Activated T-cell treated with anti-CD3 and anti-CD28 coated beads, Interleukin-2, amount 50 U/mL, for 24 hours (primary cell): ENCODE measurements at regions not wholly inside any gene's neighbourhood (a gene's known extent, or its start where the extent isn't known, plus 50 kb on each side); places are given as distances from the start of the nearest gene placed in this dataset.

Experiments
- DNase-seq: peaks from one replicate; pipeline ENCODE4 v3.0.0-alpha.2; 2020
- H3K27ac Mint-ChIP-seq: 2 replicates; pipeline ENCODE4 v1.8.0; 2020; ENCODE audit warnings: mild to moderate bottlenecking, mixed read lengths
- H3K27me3 Mint-ChIP-seq: 2 replicates; pipeline ENCODE4 v1.8.0; 2020; ENCODE audit warnings: mixed read lengths
- H3K36me3 Mint-ChIP-seq: 2 replicates; pipeline ENCODE4 v1.8.0; 2020; ENCODE audit warnings: low read depth, mixed read lengths
- H3K4me1 Mint-ChIP-seq: 2 replicates; pipeline ENCODE4 v1.8.0; 2020; ENCODE audit warnings: low read depth, mixed read lengths
- H3K4me3 Mint-ChIP-seq: 2 replicates; pipeline ENCODE4 v1.8.0; 2020; ENCODE audit warnings: mild to moderate bottlenecking, moderate library complexity, mixed read lengths
- H3K9me3 Mint-ChIP-seq: 2 replicates; pipeline ENCODE4 v1.8.0; 2020; ENCODE audit warnings: mixed read lengths

DNA sequence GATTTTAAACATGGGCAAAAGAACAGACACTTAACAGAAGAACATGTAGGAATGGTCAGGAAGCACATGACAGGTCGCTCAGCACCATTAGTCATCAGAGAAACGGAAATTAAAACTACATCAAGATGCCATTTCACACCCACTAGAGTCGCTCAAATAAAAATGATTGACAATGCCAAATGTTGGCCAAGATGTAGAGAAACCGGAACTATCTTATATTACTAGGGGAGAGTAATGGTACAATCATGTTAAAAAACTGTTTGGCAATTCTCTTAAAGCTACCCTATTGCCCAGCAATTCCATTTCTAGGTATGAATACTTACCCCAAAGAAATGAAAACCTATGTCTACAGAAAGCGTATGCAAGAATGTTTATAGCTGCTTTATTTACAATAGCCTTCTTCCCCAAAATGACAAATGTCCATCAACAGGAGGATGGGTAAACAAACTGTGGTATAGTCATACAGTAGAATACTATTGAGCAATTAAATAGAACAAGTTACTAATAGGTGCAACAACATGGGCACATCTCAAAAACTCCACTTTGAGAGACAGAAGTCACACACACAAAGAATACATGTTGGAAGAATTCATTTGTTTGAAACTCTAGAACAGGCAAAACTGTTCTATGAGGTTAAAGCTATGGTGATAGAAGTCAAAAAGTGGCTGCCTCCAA lies 92.8 kb downstream of the ETS2 start:
- Mint-ChIP-seq H3K36me3 (no peaks in the 10 kb centered on the region), H3K4me3 (no peak overlapping the region), H3K27ac (no peak overlapping the region)

DNA sequence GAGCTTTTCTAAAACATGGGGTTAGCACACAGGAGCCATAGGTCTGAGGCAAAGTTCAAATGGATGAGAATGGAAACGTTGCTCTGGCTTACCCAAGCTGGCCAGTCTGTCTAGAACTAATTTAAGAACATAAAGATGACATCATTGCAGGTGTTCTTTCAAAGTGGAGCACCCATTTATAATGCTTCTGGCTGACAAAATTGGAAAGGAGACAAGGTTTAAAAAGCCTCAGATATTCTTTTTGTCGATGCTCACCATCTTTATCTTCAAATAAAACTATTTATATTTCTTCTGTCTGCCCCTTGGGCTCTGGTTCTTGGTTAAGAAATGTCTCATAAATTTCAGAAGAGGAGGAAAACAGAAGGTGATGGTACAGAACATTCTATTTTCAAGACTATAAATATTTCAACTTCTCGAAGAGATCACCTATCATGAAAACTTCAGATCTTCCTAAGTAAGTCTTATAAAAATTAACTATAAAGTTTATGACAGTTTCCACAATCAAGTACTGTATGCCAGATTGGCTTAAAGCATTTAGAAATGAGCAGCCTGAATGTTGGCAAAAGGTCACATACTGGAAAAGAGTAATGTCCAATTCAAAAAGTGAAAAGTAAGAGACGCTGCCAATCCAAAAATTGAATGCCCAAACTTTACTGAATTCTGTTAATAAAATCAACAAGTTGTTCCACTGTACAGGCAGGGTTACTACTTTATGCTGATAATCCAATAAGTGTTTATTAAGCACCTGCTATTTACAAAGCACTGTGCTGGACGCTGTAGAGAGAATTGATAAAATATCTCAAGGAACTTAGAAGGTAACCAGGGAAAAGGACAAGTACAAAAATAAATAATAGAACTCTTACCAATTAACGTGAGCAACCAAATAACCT lies 92.0 kb downstream of the ETS2 start:
- DNase-seq = no peak
- Mint-ChIP-seq H3K4me1 (peaks cover 18% of the 10 kb centered on the region), H3K27ac (no peak overlapping the region), H3K36me3 (no peaks in the 10 kb centered on the region), H3K4me3 (no peak overlapping the region), H3K9me3 (peaks cover 7% of the 10 kb centered on the region), H3K27me3 (peaks cover 16% of the 10 kb centered on the region)

More for the DNA sequence above, 92.8 kb downstream of the ETS2 start:
- peaks cover 7% of the 10 kb centered on the region for H3K9me3 Mint-ChIP-seq
- peaks cover 10% of the 10 kb centered on the region for H3K27me3 Mint-ChIP-seq
- DNase-seq = no peak
- H3K4me1 Mint-ChIP-seq = peaks cover 18% of the 10 kb centered on the region

DNA sequence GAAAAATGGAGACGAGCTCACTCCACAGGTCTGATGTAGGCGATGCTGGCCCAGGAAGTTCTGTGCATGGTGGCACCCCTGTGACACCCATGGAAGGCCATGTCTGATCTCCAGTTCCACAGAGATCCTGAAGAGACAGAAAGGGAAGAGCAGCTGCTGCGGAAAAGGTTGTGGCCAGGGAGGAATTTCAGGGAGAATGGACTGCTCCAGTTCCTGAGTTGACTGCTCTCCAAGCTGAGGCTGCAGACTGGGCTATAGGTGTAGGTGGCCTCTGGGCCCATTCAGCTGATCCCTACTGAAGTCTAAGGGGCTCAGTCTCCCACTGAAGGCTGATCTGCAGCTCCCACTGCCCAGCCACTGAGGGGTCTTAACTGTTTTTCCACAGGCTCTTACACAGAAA lies 89.2 kb downstream of the ETS2 start:
- Mint-ChIP-seq H3K27me3 (peaks cover 29% of the 10 kb centered on the region), H3K4me1 (peaks cover 15% of the 10 kb centered on the region), H3K27ac (no peak overlapping the region), H3K9me3 (no peaks in the 10 kb centered on the region), H3K36me3 (no peaks in the 10 kb centered on the region), H3K4me3 (no peak overlapping the region)
- no peak for DNase-seq

DNA sequence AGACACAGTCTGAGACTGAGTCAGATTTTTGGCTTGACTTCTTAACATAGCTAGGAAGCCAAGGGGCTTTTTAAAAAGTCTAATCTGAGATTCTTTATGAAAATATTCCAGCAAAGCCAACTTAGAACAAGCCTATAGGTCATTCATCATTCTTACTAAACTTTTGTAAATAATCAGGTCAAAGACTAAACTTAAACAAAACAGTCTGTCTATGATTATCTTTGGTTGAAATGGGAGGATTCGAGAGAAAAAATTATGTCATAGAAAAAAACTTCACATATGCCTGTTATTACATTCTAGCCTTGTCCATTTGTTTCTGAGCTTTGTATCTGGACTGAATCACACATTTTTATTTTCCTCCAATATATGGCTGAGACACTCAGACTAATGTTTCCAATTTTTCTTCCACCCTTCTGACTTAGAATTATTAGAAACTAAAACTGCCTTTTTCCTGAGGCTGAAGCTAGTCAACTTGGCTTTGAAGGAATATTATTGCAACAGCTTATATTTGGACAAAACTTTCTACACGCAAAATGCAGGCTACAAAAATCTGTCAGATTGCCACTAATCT lies 83.3 kb downstream of the ETS2 start:
- Mint-ChIP-seq H3K9me3 (peaks cover 13% of the 10 kb centered on the region), H3K4me1 (no peaks in the 10 kb centered on the region)
- DNase-seq = no peak

DNA sequence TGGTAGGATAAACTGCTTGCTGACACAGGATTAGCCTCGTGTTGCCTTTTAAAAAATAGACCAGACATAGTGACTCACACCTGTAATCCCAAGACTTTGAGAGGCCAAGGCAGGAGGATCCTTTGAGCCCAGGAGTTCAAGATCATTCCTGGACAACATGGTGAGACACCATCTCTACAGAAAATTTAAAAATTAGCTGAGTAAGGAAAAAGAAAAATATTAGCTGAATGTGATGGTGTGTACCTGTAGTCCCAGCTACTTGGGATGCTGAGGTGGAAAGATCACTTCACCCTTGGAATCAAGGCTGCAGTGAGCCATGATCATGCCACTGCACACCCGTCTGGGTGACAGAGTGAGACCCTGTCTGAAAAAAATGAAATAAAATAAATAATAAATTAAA lies 82.0 kb downstream of the ETS2 start:
- Mint-ChIP-seq H3K36me3 (no peaks in the 10 kb centered on the region), H3K27me3 (peaks cover 40% of the 10 kb centered on the region), H3K4me1 (no peaks in the 10 kb centered on the region), H3K4me3 (no peak overlapping the region), H3K9me3 (peaks cover 23% of the 10 kb centered on the region), H3K27ac (no peak overlapping the region)
- DNase-seq = no peak

More for the DNA sequence above, 83.3 kb downstream of the ETS2 start:
- H3K27ac Mint-ChIP-seq = no peak overlapping the region
- H3K4me3 Mint-ChIP-seq = no peak overlapping the region
- H3K36me3 Mint-ChIP-seq = no peaks in the 10 kb centered on the region
- peaks cover 44% of the 10 kb centered on the region for H3K27me3 Mint-ChIP-seq

DNA sequence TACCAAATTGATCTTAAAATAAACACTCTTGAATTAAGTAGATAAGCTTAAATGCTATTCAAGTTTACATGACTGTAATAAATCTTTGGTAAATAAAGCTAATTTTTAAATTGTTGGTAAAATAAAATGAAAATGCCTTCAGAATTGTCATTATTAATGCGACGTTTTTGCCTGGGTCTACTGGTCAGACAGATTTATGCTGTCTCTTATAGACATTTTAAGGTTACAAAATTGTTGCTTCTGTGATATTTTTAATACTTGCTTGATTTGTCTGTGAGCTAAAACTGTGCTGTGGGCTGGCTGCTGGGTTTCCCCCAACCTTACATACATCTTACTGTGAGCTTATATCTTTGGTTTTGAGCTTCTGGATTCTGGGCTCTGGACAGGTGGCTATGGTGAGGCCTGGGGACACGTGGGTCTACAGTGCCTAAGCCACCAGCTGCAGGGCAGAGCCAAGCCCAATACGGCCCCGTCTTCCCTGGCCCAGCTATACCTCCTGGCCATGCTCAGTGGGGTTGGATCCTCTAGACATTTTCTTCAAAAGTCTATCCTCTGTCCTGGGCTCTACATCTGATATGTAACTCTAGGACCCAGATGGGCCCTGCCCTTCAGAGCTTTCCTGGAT lies 81.4 kb downstream of the ETS2 start:
- peaks cover 35% of the 10 kb centered on the region for H3K27me3 Mint-ChIP-seq
- H3K36me3 Mint-ChIP-seq = no peaks in the 10 kb centered on the region
- DNase-seq = no peak
- peaks cover 23% of the 10 kb centered on the region for H3K9me3 Mint-ChIP-seq
- H3K4me3 Mint-ChIP-seq = no peak overlapping the region
- no peaks in the 10 kb centered on the region for H3K4me1 Mint-ChIP-seq
- no peak overlapping the region for H3K27ac Mint-ChIP-seq

DNA sequence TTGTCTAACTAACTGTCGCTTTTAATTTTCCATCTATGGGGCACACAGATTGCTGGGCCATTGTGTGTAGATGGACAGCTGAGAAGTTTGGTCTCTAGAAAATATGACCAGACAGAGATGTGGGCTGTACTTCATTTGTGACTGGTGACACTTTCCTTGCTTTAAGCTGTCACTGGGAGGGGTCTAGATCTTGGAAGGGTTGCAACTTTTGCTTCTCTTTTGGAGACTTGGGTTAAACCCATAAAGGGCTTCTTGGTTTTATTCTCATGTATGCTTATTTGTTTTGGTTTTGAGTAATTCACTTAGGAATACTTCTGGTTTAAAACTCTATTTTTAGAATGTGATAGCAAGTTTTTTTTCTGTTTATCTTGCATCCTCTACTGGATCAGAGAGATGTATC lies 80.2 kb downstream of the ETS2 start:
- Mint-ChIP-seq H3K9me3 (peaks cover 25% of the 10 kb centered on the region), H3K4me1 (no peaks in the 10 kb centered on the region), H3K27ac (no peak overlapping the region), H3K36me3 (no peaks in the 10 kb centered on the region), H3K4me3 (no peak overlapping the region), H3K27me3 (peaks cover 29% of the 10 kb centered on the region)
- no peak for DNase-seq

DNA sequence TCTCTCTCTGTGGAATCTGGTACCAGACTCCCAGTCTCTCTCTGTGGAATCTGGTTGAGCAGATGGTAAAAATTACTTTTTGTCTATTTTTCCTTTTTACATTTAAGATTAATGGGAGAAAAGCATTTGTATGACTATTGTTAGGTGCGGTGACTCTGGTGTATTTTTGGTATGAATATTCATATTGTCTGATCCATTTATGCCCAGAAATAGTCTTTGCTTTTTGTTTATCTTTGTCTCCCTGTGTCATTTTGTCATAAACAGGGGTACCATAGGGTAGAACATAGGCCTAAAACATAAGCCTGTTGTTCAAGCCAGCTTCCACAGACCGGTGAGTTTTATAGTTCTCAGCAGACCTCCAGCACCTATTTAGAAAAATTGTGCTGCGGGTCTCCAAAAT lies 78.7 kb downstream of the ETS2 start:
- Mint-ChIP-seq H3K4me3 (no peak overlapping the region), H3K27ac (no peak overlapping the region), H3K9me3 (peaks cover 33% of the 10 kb centered on the region), H3K36me3 (no peaks in the 10 kb centered on the region), H3K27me3 (peaks cover 24% of the 10 kb centered on the region), H3K4me1 (no peaks in the 10 kb centered on the region)
- DNase-seq = no peak

DNA sequence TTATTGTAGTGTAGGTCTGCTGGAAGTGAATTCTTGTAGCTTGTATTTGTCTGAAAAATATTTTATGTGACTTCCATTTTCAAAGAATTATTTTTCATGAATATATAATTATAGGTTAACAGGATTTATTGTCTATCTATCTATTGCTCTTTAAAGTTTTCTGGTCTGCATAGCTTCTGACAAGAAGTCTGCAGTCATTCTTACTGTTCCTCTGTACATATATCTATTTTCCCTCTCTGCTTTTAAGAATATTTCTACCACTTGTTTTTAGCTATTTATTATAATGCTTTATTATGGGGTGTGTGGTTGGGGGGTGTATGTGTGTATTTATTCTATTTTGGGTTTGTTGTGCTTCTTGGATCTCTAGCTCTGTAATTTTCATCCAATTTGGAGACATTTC lies 77.4 kb downstream of the ETS2 start:
- Mint-ChIP-seq H3K27ac (no peak overlapping the region), H3K27me3 (peaks cover 14% of the 10 kb centered on the region), H3K4me1 (no peaks in the 10 kb centered on the region), H3K36me3 (no peaks in the 10 kb centered on the region), H3K9me3 (peaks cover 33% of the 10 kb centered on the region), H3K4me3 (no peak overlapping the region)
- no peak for DNase-seq

DNA sequence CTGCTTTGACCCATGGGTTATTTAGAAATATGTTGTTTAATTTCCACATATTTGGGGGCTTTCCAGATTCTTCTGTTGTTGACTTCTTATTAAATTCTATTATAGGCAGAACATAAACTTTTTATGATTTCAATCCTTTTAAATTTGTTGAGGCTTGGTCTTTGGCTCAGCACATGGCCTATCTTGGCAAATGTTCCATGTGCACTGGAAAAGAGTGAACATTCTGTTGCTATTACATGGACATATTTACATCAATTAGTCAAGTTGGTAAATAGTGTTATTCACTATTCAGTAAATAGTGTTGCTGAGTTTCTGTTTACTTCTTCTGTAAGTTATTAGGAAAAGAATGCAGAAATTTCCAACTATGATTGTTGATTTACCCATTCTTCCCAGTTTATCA lies 75.4 kb downstream of the ETS2 start:
- no peak for DNase-seq
- Mint-ChIP-seq H3K9me3 (peaks cover 21% of the 10 kb centered on the region), H3K27me3 (peaks cover 13% of the 10 kb centered on the region), H3K36me3 (no peaks in the 10 kb centered on the region), H3K4me1 (no peaks in the 10 kb centered on the region), H3K4me3 (no peak overlapping the region), H3K27ac (no peak overlapping the region)

DNA sequence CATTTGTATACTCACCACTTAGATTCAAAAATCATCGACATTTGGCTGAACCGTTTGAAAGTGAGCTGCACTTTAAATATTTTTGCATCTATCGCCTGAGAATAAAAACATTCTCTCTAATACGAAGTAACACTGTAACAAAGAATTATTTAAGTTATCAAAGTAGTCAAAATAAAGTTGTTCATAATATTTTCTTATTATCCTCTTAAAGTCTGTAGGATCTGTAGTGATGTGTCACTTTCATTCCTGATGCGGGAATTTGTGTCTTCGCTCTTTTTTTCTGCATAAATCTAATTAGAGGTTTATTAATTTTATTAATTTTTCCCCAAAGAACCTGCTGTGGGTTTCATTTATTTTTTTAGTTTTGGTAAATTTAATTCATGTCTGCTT lies 74.8 kb downstream of the ETS2 start:
- no peaks in the 10 kb centered on the region for H3K36me3 Mint-ChIP-seq
- H3K27me3 Mint-ChIP-seq = peaks cover 11% of the 10 kb centered on the region
- no peak for DNase-seq
- H3K27ac Mint-ChIP-seq = no peak overlapping the region
- no peaks in the 10 kb centered on the region for H3K4me1 Mint-ChIP-seq
- peaks cover 20% of the 10 kb centered on the region for H3K9me3 Mint-ChIP-seq
- no peak overlapping the region for H3K4me3 Mint-ChIP-seq

DNA sequence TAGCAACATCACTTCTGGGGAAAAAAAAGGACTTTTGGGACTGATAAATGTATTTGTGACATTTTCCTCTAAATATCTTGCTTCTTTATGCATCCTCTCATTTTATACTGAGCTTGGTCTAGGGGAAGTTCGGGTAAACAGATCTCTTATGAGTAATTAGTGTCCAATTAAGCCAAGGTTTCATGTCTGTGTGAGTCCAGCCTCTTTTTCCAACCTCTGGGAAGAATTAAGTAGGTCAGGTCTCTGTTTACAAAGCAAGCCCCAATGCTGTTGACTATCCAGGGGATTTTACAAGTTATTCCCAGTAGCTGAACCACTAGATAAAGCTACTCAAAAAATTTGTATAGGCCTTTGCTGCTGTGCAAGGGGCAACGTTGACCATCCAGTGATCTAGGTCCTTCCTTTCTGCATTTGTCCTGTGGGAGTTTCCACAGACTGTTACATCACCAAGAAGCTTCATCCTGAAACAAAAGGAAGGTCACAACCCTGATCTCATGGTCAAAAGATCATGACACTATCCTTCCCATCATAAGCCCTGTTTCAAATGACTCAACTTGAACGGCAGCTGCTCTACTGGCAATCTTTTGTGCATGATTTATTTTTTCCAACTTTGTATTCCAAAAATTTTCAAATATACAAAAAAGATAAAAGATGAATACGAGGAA lies 74.3 kb downstream of the ETS2 start:
- H3K27me3 Mint-ChIP-seq = peaks cover 11% of the 10 kb centered on the region

DNA sequence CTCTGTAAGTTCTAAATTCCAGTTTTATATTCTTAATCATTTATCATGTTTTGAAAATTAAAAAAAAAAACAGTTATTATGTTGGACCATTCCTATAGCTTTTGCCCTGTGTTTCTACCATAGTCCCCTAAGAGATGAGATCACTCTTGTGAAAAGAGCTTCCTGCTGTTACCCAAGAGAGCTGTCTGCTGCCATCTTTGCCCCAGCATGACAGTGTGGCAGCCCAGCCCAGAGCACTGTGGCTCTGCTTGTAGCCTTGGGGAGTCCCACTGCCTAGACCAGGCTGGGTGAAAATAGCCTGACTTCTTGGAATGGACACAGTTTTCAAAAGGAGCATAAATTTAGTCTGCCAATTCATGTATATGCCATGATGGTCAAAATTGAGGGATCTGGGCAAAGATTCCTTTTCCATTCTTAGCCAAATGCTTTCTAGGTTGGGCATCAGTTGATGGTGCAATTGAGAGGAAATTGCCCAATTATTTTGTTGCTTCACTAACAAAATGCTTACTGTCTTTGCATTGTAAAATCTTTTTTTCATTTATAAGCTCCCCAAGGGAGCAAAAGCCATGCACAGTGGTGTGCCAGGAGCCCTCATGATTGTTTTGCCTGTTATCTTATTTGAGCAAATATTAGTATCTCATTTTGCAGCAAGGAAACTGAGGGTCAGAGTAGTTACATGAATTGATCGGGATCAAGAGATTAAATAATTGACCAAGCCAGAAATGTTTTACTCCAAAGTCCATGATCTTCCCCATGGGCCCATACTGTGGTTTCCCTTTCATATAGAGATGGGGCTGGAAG lies 72.8 kb downstream of the ETS2 start:
- H3K27ac Mint-ChIP-seq = no peak overlapping the region
- peaks cover 15% of the 10 kb centered on the region for H3K9me3 Mint-ChIP-seq
- DNase-seq = no peak
- no peak overlapping the region for H3K4me3 Mint-ChIP-seq
- H3K36me3 Mint-ChIP-seq = no peaks in the 10 kb centered on the region
- no peaks in the 10 kb centered on the region for H3K4me1 Mint-ChIP-seq
- peaks cover 6% of the 10 kb centered on the region for H3K27me3 Mint-ChIP-seq

More for the DNA sequence above, 74.3 kb downstream of the ETS2 start:
- H3K27ac Mint-ChIP-seq = no peak overlapping the region
- H3K9me3 Mint-ChIP-seq = peaks cover 20% of the 10 kb centered on the region
- DNase-seq = no peak
- H3K36me3 Mint-ChIP-seq = no peaks in the 10 kb centered on the region
- H3K4me1 Mint-ChIP-seq = no peaks in the 10 kb centered on the region
- no peak overlapping the region for H3K4me3 Mint-ChIP-seq
